Stimulated activated CD4-positive, alpha-beta T cell treated with anti-CD3 and anti-CD28 coated beads, Interleukin-2, amount 100 ng/mL, for 24 hours (primary cell): ENCODE measurements at regions not wholly inside any gene's neighbourhood (a gene's known extent, or its start where the extent isn't known, plus 50 kb on each side); places are given as distances from the start of the nearest gene placed in this dataset.

ENCODE experiments used
- DNase-seq, 2 donors: peaks; one replicate each; pipeline ENCODE4 v3.0.0-alpha.2; 2020

DNA sequence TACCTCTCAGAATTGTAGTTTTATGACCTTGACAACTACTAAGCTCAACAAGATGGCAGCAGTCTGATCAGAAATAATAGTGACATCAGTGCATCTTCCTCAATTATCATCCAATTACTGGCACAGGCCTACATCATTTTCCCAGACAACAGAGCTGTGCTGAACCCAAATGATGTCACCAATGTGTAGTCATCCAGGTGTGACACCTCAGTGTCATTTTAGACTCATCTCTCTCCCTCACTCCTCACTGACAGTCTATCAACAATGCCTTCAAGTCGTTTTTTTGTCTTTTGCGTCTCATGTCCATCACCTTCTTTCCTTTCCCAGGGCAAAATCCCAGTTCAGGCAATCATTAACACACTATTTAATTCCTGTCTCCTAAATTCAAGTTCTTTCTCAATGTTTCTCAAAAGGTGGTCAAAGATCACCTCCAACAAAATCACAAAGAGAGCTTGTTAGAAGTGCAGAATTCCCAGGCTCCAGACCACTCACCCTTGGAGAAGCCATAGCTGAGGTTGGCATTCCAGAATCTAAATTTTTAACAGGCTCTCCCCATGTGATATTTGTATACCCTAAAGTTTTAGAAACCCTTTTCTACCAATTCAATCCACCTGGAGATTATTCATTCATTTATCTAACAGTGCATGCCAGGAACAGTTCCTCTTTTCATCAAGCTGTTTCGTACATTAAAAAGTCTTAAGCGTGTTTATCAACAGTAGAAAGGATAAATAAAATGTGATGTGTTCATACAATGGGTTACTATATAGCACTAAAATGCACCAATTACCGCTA, 125.3 kb upstream of the KLF7 start:
- DNase-seq: no peak

DNA sequence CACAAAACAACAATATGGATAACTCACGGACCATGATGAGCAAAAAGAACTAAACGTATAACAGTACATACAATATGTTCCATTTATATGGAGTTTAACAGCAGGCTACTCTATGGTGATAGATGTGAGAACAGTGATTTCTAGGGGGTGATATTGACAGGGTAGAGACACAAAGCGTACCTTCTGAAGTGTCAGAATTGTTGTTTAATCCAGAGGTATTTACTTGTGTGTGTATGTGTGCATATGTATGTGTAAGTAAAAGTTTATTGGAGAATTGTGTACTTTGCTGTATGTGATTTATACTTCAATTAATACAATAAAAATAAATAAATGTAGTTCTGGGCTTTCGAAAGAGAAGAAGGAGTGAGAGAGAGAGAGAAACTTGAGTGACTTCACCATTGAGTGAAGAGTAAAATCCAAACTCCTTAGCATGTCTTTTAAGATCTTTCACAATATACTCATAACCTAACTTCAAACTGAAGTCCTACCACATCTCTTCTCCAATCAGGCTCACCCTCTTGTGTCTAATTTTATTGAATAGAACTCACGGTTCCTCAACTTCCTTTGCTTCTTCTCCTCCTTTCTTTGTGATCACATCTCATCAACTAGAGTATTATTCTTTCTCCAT, 126.0 kb upstream of the KLF7 start:
- no peak for DNase-seq

GRCh38 chr2:207296265-207296948, 130.7 kb upstream of the KLF7 start:
- DNase-seq: no peak

GRCh38 chr2:207300817-207301216, 135.1 kb upstream of the KLF7 start:
- DNase-seq: no peak

DNA sequence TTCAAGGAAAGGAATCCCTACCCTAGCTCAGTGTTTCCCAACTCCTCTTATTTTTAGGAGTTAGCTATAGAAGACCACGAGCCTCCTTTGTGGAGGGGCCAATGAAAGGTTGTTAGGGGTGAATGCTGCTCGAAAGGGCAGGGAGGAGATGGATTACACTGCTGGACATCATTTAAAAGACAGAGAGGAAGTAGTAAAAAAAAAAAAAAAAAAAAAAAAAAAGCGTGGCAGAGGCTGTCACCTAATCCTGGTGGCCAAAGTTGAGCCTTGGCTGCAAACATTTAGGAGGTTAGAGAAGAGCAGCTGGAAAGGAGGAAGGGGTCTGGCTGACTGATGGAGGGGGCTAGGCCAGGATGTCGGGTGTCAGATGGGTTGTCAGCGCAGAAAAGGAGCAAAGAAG, 139.0 kb upstream of the KLF7 start:
- DNase-seq: no peak

DNA sequence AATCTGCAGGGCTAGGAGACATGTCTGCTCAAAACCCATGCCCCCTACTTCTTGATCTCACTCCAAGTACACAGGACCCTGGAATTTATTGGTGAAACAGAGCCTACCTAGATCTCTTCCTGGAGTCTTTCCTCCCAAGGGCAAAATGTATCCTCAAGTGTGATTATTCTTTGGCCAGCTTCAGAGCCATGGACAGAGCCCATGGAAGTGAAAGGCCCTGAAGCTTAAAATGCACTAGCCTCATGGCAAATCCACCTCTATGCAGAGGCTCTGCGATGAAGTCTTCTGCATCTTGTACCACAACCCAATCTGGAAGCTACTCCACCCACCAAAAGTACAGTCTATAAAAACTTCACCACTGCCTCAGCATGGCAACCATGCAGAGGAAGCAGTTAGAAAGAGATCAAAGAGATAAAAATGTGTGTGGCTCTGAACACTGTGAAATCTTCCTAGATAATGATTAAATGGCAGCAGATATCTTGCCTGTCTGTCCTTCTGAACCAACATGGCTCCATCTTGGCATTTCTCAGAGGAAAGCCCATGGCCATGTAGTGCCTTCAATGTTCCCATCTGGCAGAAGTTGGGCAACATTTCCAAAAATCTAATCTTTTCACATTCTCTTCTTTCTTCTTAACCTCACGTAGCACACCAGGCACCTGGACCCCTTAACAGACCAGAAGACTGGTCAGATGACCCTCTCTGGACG, 142.9 kb upstream of the KLF7 start:
- DNase-seq: no peak

DNA sequence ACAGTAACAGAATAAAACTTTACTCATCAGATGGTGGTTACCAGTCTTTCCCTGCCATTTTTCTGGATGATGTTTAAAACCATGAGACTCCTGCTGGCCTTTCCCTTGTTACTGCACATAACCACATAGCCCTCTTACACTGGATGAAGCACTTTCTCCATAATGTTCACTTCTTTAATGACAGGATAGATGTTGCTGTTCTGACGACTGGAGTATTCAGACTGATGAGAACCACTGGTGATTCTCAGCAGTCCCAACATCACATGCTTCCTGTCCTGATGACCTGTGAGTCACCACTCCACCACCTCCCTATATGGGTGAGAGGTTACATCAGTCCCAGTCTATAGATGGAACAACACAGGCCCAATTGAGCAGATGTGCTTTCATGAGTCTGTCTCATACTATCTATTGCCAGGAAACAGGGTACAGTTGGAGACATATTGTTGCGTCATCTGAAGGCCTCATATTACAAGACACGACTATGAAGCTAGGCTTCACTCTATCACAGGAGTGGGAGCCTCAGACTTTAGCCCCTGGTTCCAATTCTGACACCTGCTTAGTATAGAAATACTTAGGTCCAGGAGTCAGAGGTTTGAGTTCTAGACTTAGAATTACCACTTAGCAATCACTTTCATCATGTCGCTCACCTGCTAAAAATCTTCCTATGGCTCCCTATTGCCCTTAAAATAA, 145.7 kb upstream of the KLF7 start:
- peak; percentile 26 to 28 for DNase-seq

DNA sequence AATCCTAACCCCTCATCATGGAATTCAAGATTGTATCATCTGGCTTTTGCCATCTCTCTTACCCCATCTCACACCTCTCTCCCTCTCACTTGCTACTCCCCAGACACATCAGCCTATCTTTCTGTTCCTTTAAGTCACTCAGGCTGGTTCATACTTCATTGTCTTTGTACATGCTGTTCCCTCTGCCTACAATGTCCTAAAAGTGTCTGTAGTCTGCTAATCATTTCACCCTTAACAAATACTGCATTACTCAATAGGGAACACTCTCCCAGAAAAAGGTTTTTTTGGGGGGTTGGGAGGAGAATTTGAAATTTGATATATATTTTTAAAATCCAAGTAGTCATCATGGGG, 146.2 kb upstream of the KLF7 start:
- no peak for DNase-seq

DNA sequence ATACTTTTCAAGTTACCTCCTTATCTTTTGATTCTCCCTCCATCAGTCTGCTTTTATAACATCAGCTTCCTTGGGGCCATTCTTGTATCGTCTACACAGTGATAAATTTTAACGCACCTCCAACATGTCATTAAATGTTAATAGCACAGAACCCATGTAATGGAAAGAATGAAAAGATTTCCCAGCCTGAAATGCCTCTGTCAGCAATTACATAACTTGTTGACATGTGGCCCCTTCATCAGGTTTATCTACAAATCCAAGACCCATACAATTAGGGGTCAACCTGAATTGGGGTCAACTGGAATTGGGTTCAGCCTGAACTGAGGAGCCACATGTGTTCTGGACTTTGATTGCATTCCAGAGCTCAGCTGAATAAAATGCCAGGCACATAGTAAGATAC, 148.2 kb upstream of the KLF7 start:
- no peak for DNase-seq

GRCh38 chr2:207315131-207315530, 149.4 kb upstream of the KLF7 start:
- DNase-seq: no peak

GRCh38 chr2:207316484-207316883, 150.7 kb upstream of the KLF7 start:
- DNase-seq: no peak

DNA sequence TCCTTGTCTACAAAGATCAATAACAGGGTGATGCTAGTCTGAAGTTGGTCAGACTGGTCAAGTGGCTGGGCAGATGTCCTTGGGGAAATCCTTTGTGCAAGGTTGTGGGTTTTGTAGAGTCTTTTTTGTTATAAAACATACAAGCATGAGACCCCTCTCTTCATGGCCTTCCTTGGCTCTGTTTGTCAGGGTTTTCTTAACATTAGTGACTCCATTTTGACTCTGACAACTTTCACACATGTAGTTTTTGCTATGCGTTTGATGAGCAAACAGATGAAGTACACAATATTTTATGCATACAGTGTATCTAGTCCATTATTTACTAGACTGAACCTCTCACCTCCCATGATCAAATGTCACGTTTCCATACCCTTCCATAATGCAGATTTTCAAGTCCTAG, 151.2 kb upstream of the KLF7 start:
- no peak for DNase-seq

GRCh38 chr2:207317378-207317984, 151.7 kb upstream of the KLF7 start:
- DNase-seq: no peak

DNA sequence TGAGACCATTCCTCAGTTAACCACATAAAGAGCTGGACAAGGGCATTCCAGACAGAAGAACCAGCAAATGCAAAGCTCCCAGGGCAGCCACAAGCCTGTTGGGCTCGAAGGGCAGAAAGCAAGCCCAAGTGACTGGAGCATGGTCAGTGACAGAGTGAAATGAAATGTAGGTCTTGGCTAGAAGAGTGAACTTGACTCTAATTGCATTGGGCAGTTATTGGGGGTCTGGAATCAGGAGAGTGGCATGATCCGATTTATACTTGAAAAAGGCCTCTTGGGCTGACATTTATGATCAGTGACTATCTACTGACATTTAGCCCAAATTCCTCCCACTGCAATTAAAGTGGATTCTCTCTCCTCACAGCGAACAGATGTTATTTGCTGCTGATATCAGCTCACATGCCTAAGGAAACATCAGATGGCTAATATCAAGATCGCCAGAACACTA, 152.5 kb upstream of the KLF7 start:
- DNase-seq: no peak

DNA sequence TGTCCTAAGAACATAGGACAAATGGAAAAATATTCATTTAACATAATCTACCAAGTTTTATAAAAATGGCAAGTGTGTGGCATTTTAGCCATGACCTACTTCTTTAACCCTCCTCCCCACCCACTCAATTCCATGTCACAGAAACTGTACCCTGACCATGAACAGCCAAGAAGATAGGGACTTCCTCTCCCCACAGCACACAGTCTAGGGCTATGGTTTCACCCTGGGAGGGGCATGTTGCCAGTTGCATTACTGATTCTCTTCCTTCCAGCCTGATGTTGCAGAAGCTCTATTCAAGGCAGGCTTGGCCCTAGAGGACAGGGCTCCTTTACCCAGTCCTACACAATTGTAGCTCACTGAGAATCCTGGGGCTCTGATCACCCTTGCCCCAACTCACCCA, 153.6 kb upstream of the KLF7 start:
- no peak for DNase-seq

GRCh38 chr2:207320381-207321159, 154.8 kb upstream of the KLF7 start:
- no peak for DNase-seq

DNA sequence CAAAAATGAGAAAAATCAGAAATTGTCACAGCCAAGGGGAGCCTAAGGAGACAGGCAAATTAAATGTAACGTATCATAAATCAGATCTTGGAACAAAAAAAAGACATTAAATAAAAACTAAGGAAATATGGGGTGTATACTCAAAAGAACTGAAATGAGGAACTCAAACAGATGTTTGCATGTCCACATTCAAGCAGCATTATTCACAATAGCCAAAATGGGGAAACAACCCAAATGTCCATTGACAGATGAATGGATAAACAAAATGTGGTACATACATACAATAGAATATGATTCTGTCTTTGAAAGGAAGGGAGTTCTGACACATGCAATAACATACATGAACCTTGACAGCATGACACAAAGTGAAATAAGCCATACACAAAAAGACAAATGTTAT, 155.8 kb upstream of the KLF7 start:
- no peak for DNase-seq

DNA sequence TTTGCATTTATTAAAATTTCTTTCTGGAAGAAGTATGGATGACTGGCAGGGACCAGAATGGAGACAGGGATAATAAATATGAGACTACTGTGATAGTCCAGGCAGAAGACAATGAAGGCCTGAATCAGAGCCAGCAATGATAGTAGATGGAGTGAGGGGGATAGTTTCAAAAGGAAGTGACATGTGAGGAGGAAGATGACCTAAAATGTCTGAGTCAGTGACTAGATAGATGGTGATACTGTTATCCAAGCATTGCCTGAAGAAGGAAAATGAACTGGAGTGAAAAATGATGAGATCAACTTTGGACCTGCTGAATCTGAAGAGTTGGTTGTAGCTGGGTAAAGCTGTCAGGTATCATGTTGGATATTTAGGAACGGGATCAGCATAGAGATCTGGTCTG, 158.3 kb upstream of the KLF7 start:
- no peak for DNase-seq

DNA sequence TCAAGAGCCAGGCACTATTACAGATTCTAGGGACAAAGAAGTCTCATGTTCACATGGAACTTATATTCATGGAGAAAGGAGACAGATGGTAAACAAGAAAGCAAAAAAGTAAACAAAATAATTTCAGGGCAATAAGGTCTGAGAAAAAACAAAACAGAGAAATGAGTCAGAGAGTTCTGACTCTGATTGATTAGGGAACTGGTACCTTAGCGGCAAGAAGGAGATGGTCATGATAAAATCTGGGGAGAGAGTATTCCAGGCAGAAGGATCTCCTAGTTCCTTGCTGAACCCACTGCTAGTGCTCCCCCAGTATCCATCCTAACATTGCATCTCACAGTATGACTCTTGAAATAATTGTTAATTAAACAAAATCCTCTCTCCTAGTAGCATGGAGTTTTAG, 161.8 kb upstream of the KLF7 start:
- DNase-seq: no peak

GRCh38 chr2:207328944-207329386, 163.2 kb upstream of the KLF7 start:
- no peak for DNase-seq

- DNase-seq: peak; percentile 63 to 65
Observed at GRCh38 chr2:207330912-207331311, 165.2 kb upstream of the KLF7 start.

DNA sequence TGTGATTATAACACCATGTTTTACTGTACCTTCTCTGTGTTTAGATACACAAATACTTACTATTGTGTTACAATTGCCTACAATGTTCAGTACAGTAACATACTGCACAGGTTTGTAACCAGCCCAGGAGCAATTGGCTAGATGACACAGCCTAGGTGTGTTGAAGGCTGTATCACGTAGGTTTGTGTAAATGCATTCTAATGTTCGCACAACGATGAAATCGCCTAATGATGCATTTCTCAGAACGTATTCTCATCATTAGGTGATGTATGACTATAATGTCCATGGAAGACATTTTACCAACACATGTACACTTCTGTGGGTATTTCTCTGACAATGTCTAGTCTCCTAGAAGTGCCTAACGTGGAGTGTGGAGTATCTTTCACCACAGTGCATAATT, 165.9 kb upstream of the KLF7 start:
- no peak for DNase-seq
